Vagina (tissue), 2 donors: ENCODE measurements at regions not wholly inside any gene's neighbourhood (a gene's known extent, or its start where the extent isn't known, plus 50 kb on each side); places are given as distances from the start of the nearest gene placed in this dataset.

Source experiments
- DNase-seq, 2 donors: peaks; one replicate each; pipeline ENCODE4 v3.0.0-alpha.2; 2017; ENCODE audit errors: extremely low spot score in 2 of 2
- H3K27ac ChIP-seq: fragments of 200-600 bp; sonication (generic); one replicate; pipeline ENCODE4 v1.5.1; 2019
- H3K27me3 ChIP-seq: fragments of 200-600 bp; sonication (generic); one replicate; pipeline ENCODE4 v1.5.1; 2019
- H3K36me3 ChIP-seq, 2 donors: fragments of 200-600 bp; sonication (generic); one replicate each; pipeline ENCODE4 v1.5.1; 2017 to 2019
- H3K4me1 ChIP-seq: fragments of 200-600 bp; sonication (generic); one replicate; pipeline ENCODE4 v1.5.1; 2019
- H3K4me3 ChIP-seq, 2 donors: fragments of 200-600 bp; sonication (generic); 1 replicate in 1 of 2; 2 replicates in 1 of 2; pipeline ENCODE4 v1.5.1; 2016 to 2019
- H3K9me3 ChIP-seq: fragments of 200-600 bp; sonication (generic); one replicate; pipeline ENCODE4 v1.5.1; 2019
- POLR2A ChIP-seq, 2 donors: fragments of 450-650 bp; IDR thresholded peaks; one replicate each; pipeline ENCODE4 v1.6.1; 2017; ENCODE audit warnings: antibody characterized with exemption in 2 of 2, mild to moderate bottlenecking in 2 of 2, moderate library complexity in 2 of 2
- POLR2AphosphoS5 ChIP-seq, 2 donors: sonication (generic); formaldehyde crosslinking; IDR thresholded peaks; one replicate each; pipeline ENCODE4 v1.9.0; 2017; ENCODE audit warnings: antibody characterized with exemption in 2 of 2, mild to moderate bottlenecking in 2 of 2, low read depth in 1 of 2; ENCODE audit not compliant: insufficient read depth in 1 of 2
- intact Hi-C: fragments of 100-400 bp; cut with DNase I; formaldehyde crosslinking; loops from one replicate; pipeline ENCODE4 v1.15.1; 2023
- TF ChIP-seq, protein P1 (sequence below), 3 experiments: fragments of 450-650 bp in 2 of 3; fragments of 200-600 bp in 1 of 3; sonication (generic) in 1 of 3; IDR thresholded peaks; one replicate each; pipeline ENCODE4 v1.5.1; 2017 to 2019; ENCODE audit warnings: antibody characterized with exemption in 3 of 3, mild to moderate bottlenecking in 2 of 3, moderate library complexity in 2 of 3

DNA sequence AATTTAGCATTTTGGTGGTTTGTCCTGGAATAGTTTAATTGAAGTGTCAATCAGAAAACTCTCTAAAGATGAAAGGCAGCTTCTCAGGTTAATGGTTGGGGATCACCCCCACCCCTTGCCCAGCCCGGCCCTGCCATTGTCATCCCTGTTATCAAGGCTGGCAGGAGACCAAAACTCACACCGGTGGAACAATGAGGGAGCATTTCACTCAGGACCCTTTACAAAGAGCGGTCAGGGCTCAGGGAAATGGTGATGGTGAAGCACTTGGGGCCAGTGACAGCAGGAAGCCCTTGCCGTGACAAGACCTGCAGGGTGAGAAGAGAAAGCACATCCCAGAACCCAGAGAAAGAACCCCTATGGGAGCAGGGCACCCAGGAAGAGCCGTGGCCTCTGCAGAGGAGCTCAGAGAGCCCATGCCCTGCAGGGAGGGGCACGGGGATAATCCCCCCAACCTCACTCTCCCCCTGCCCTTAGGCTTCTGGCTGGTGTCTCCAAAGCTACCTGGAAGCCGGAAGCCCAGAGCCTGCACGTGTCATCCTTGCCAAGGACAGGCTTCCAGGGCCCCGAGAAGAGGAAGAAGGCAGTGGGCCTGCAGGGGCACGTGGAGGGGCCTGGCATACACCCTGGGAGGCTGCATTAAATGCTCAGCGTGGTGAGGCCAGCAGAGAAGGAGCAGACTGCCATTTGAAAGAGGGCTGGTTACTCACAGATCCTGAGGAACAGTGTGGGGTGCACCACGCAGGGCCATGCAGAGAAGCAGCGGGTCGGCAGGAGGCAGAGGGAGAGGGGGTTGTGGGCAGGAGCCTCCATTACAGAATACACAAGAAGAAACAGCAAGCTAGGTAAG, 80.6 kb upstream of the PRR20G start:
- Histone ChIP-seq H3K9me3 (no peaks in the 10 kb centered on the region), H3K4me3 (no peak overlapping the region), H3K27ac (no peak overlapping the region), H3K36me3 (no peaks in the 10 kb centered on the region), H3K27me3 (no peaks in the 10 kb centered on the region), H3K4me1 (no peaks in the 10 kb centered on the region)
- TF ChIP-seq POLR2AphosphoS5 (IDR thresholded peaks at IDR 0.05; ENCODE audit: insufficient read depth in 1 of 2, low read depth in 1 of 2) (no peak), POLR2A (IDR thresholded peaks at IDR 0.05) (no peak)
- TF ChIP-seq, protein P1, sequence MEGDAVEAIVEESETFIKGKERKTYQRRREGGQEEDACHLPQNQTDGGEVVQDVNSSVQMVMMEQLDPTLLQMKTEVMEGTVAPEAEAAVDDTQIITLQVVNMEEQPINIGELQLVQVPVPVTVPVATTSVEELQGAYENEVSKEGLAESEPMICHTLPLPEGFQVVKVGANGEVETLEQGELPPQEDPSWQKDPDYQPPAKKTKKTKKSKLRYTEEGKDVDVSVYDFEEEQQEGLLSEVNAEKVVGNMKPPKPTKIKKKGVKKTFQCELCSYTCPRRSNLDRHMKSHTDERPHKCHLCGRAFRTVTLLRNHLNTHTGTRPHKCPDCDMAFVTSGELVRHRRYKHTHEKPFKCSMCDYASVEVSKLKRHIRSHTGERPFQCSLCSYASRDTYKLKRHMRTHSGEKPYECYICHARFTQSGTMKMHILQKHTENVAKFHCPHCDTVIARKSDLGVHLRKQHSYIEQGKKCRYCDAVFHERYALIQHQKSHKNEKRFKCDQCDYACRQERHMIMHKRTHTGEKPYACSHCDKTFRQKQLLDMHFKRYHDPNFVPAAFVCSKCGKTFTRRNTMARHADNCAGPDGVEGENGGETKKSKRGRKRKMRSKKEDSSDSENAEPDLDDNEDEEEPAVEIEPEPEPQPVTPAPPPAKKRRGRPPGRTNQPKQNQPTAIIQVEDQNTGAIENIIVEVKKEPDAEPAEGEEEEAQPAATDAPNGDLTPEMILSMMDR (IDR thresholded peaks at IDR 0.05), result no peak
- no peak for DNase-seq
- intact Hi-C loops, result no loop called here

DNA sequence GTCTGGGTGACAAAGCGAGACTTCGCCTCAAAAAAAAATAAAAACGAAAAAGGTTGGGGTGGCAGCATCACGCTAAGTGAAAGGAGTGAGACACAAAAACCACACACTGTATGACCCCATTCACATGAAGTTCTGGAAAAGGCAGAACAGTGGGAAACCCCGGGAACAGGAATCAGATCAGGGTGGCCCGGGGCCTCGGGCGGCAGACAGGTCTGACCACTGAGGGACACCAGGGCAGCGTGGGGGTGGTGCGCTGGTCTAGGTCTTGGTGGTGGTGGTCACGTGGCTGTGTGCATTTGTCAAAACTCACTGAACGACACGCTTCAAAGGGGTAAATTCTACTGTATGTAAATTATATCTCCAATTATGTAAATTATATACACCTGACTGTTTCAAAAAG, 79.7 kb upstream of the PRR20G start:
- H3K4me1 ChIP-seq, result no peaks in the 10 kb centered on the region
- no peak for TF ChIP-seq POLR2AphosphoS5 (IDR thresholded peaks at IDR 0.05; ENCODE audit: insufficient read depth in 1 of 2, low read depth in 1 of 2)
- H3K9me3 ChIP-seq, result no peaks in the 10 kb centered on the region
- H3K27me3 ChIP-seq, result no peaks in the 10 kb centered on the region
- H3K27ac ChIP-seq, result no peak overlapping the region
- no peak for DNase-seq
- H3K36me3 ChIP-seq, result no peaks in the 10 kb centered on the region
- H3K4me3 ChIP-seq, result no peak overlapping the region
- intact Hi-C loops, result no loop called here

DNA sequence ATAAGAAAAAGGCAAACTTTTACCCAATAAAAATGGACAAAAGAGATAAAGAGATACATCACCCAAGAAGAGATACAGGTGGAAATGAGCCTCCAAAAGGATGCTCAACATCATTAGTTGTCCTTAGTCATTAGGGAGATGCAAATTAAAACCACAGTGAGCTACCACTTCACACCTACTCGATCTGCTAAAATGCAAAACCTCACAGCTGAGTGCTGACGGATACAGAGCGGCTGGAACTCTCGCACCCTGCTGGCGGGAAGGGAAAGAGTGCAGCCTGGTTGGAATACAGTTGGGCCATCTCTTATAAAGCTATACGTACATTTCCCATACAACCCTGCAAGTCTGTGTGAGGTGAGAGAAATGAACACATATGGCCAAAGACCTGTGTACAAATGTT, 78.5 kb upstream of the PRR20G start:
- no peak for DNase-seq
- H3K36me3 ChIP-seq, result no peaks in the 10 kb centered on the region
- H3K4me3 ChIP-seq, result no peak overlapping the region
- H3K27me3 ChIP-seq, result no peaks in the 10 kb centered on the region
- H3K27ac ChIP-seq, result no peak overlapping the region
- no peak for TF ChIP-seq POLR2A (IDR thresholded peaks at IDR 0.05)
- TF ChIP-seq POLR2AphosphoS5 (IDR thresholded peaks at IDR 0.05; ENCODE audit: insufficient read depth in 1 of 2, low read depth in 1 of 2), result no peak
- TF ChIP-seq, protein P1 (IDR thresholded peaks at IDR 0.05), result no peak
- H3K9me3 ChIP-seq, result no peaks in the 10 kb centered on the region
- no peaks in the 10 kb centered on the region for H3K4me1 ChIP-seq
- intact Hi-C loops, result no loop called here

DNA sequence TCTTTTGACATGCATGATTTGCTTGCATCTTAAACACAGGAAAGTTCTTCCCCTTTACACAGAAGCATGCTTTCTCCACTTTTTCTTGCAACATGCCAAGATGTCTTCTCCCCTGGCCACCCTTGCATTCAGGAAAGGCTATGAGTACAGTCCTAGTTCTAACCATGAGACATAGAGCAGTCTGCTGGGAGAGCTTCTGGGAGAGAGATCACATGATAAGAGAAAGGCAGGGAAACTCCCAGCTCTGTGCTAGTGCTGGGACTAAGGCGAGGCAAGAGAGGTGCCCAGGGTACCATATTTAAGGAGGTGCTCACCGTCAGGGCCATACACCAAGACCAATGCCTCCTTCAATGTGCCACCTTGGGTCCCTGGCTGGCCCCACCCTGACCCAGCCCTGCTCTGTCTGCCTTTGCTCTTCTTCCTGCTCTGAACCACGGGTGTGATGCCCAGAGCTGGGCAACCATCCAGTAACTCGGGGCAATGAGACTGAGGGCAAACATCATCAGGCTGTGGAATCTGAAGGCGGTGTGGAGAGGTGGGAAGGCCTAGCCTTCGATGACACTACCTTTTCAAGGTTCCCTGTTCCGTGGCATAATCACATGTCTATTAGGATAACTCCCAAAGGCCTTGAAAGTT, 77.4 kb upstream of the PRR20G start:
- Histone ChIP-seq H3K27ac (no peak overlapping the region), H3K27me3 (no peaks in the 10 kb centered on the region), H3K4me1 (no peaks in the 10 kb centered on the region), H3K36me3 (no peaks in the 10 kb centered on the region), H3K9me3 (no peaks in the 10 kb centered on the region), H3K4me3 (no peak overlapping the region)
- TF ChIP-seq POLR2AphosphoS5 (IDR thresholded peaks at IDR 0.05; ENCODE audit: insufficient read depth in 1 of 2, low read depth in 1 of 2) (no peak), POLR2A (IDR thresholded peaks at IDR 0.05) (no peak)
- TF ChIP-seq, protein P1 (IDR thresholded peaks at IDR 0.05), result no peak
- no peak for DNase-seq
- intact Hi-C loops, result no loop called here

DNA sequence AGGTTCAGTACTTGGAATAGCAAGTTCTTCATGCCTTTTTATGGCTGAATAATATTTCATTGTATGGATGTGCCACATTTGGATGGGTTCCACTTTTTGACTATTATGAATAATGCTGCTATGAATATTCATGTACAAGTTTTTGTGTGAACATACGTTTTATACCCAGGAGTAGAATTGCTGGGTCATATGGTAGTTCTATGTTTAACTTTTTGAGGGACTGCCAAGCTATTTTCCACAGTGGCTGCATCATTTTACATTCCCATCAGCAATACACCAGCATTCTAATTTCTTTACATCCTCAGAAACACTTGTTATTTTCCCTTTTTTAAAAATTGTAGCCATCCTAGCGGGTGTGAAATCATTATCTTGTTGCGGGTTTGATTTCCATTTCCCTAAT, 76.0 kb upstream of the PRR20G start:
- Histone ChIP-seq H3K27me3 (no peaks in the 10 kb centered on the region), H3K9me3 (no peaks in the 10 kb centered on the region), H3K4me3 (no peak overlapping the region), H3K36me3 (no peaks in the 10 kb centered on the region), H3K27ac (no peak overlapping the region), H3K4me1 (no peaks in the 10 kb centered on the region)
- no peak for DNase-seq
- intact Hi-C loops, result no loop called here
- TF ChIP-seq POLR2A (IDR thresholded peaks at IDR 0.05), result no peak
- TF ChIP-seq, protein P1 (IDR thresholded peaks at IDR 0.05), result no peak
- no peak for TF ChIP-seq POLR2AphosphoS5 (IDR thresholded peaks at IDR 0.05; ENCODE audit: insufficient read depth in 1 of 2, low read depth in 1 of 2)
